ENCODE measurements at regions not wholly inside any gene's neighbourhood (a gene's known extent, or its start where the extent isn't known, plus 50 kb on each side); places are given as distances from the start of the nearest gene placed in this dataset.

GRCh38 chr9:23412046-23412445 is 414.0 kb downstream of the ELAVL2 start:
- TF ChIP-seq CTCF (optimal IDR thresholded peaks at IDR 0.05 in 1 of 3, IDR thresholded peaks at IDR 0.05 in 1 of 3, conservative IDR thresholded peaks at IDR 0.05 in 1 of 3; ENCODE audit: extremely low read depth in 1 of 3, insufficient read depth in 2 of 3, low read length in 3 of 3), result no peak
- TF ChIP-seq EZH2 (IDR thresholded peaks at IDR 0.05; ENCODE audit: low read length), result no peak
- no peak overlapping the region for H3K27ac ChIP-seq (ENCODE audit: control insufficient read depth, insufficient read depth, low read length)
- no peak overlapping the region for H3K9ac ChIP-seq (ENCODE audit: control insufficient read depth, extremely low read depth, insufficient read depth, low read length)
- H3K4me2 ChIP-seq (ENCODE audit: control insufficient read depth, extremely low read depth, insufficient read depth, low read depth, low read length), result no peak overlapping the region
- H3K4me3 ChIP-seq (ENCODE audit: control insufficient read depth in 2 of 3, extremely low read depth in 1 of 3, insufficient read depth in 2 of 3, low read depth in 1 of 3, low read length in 3 of 3), result no peak overlapping the region
- no peaks in the 10 kb centered on the region for H3K36me3 ChIP-seq (ENCODE audit: control insufficient read depth in 2 of 2, extremely low read depth in 1 of 2, insufficient read depth in 2 of 2, low read length in 2 of 2)
- no peaks in the 10 kb centered on the region for H4K20me1 ChIP-seq (ENCODE audit: control insufficient read depth, extremely low read depth, insufficient read depth, low read length)
- no peaks in the 10 kb centered on the region for H3K9me3 ChIP-seq (ENCODE audit: control insufficient read depth, low read depth, low read length)
- no peaks in the 10 kb centered on the region for H3K27me3 ChIP-seq (ENCODE audit: control insufficient read depth, extremely low read depth, insufficient read depth, low read length)
- no peak overlapping the region for H2AFZ ChIP-seq (ENCODE audit: control insufficient read depth, low read length)
- no peaks in the 10 kb centered on the region for H3K79me2 ChIP-seq (ENCODE audit: control insufficient read depth, insufficient read depth, low read length)
- DNase-seq (ENCODE audit: low read depth, low spot score), result no peak
- no peaks in the 10 kb centered on the region for H3K9me1 ChIP-seq (ENCODE audit: control insufficient read depth, extremely low read depth, insufficient read depth, low read length)
- no peaks in the 10 kb centered on the region for H3K4me1 ChIP-seq (ENCODE audit: control insufficient read depth, extremely low read depth, insufficient read depth, low read length)
- dilution Hi-C loops (cut with MboI; ENCODE audit: extremely low pct_ligation_motif_present, low sequenced_read_pairs), result no loop called here
- FAIRE-seq, result no peak

- dilution Hi-C loops (cut with MboI; ENCODE audit: extremely low pct_ligation_motif_present, low sequenced_read_pairs), result no loop called here
- no peak overlapping the region for H3K27ac ChIP-seq (ENCODE audit: control insufficient read depth, insufficient read depth, low read length)
- FAIRE-seq (no peak), DNase-seq (ENCODE audit: low read depth, low spot score) (no peak)
- no peaks in the 10 kb centered on the region for H3K4me1 ChIP-seq (ENCODE audit: control insufficient read depth, extremely low read depth, insufficient read depth, low read length)
- no peaks in the 10 kb centered on the region for H3K27me3 ChIP-seq (ENCODE audit: control insufficient read depth, extremely low read depth, insufficient read depth, low read length)
- no peak for TF ChIP-seq EZH2 (IDR thresholded peaks at IDR 0.05; ENCODE audit: low read length)
- no peak for TF ChIP-seq CTCF (optimal IDR thresholded peaks at IDR 0.05 in 1 of 3, IDR thresholded peaks at IDR 0.05 in 1 of 3, conservative IDR thresholded peaks at IDR 0.05 in 1 of 3; ENCODE audit: extremely low read depth in 1 of 3, insufficient read depth in 2 of 3, low read length in 3 of 3)
- H3K4me3 ChIP-seq (ENCODE audit: control insufficient read depth in 2 of 3, extremely low read depth in 1 of 3, insufficient read depth in 2 of 3, low read depth in 1 of 3, low read length in 3 of 3), result no peak overlapping the region
- H3K9me3 ChIP-seq (ENCODE audit: control insufficient read depth, low read depth, low read length), result no peaks in the 10 kb centered on the region
- H2AFZ ChIP-seq (ENCODE audit: control insufficient read depth, low read length), result no peak overlapping the region
- H3K9me1 ChIP-seq (ENCODE audit: control insufficient read depth, extremely low read depth, insufficient read depth, low read length), result no peaks in the 10 kb centered on the region
- no peaks in the 10 kb centered on the region for H3K36me3 ChIP-seq (ENCODE audit: control insufficient read depth in 2 of 2, extremely low read depth in 1 of 2, insufficient read depth in 2 of 2, low read length in 2 of 2)
- H3K4me2 ChIP-seq (ENCODE audit: control insufficient read depth, extremely low read depth, insufficient read depth, low read depth, low read length), result no peak overlapping the region
- no peaks in the 10 kb centered on the region for H4K20me1 ChIP-seq (ENCODE audit: control insufficient read depth, extremely low read depth, insufficient read depth, low read length)
- H3K9ac ChIP-seq (ENCODE audit: control insufficient read depth, extremely low read depth, insufficient read depth, low read length), result no peak overlapping the region
- H3K79me2 ChIP-seq (ENCODE audit: control insufficient read depth, insufficient read depth, low read length), result no peaks in the 10 kb centered on the region
Measured at GRCh38 chr9:23412458-23412857, 413.6 kb downstream of the ELAVL2 start.
